Activated CD4-positive, CD25-positive, alpha-beta regulatory T cell (primary cell): ENCODE measurements at regions not wholly inside any gene's neighbourhood (a gene's known extent, or its start where the extent isn't known, plus 50 kb on each side); places are given as distances from the start of the nearest gene placed in this dataset.

Experiments
- DNase-seq, 4 experiments: peaks; one replicate each; lab custom pipeline; 2025; lab: John Stamatoyannopoulos, UW

DNA sequence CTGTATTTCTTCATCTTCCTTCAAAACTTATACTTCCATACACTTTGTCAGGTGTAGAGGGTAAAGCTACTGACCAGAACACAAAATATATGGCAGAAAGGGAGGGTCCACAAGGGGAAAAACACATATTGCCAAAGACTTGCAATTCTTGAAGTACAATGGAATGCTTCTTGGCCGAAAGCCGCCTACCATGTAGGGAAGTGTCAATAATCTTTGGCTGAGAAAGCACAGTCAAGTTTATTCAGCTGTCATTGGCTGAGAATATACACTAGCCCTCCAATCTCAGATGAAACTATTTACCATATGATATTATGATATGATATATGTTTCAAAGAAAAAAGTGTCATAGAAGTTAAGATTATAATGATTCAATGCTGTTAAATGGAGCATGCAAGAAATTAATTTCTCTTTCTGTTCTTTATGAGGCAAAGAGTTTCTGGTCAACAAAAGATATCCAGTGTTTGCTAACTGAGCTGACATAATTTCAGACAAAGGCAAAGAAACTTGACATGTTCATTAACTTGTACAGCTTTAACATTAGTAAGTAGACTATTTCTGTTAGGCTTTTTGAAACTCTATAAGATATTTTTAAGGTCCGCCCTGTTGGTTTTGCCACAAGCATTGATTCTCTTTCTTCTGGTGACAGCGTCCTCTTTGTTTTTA lies 89.0 kb upstream of the LPP start:
- no peak for DNase-seq

- DNase-seq = no peak
These were observed 87.8 kb upstream of the LPP start for GRCh38 chr3:188066141-188066540.

- no peak for DNase-seq
These were observed 86.0 kb upstream of the LPP start for GRCh38 chr3:188067932-188068331.

DNA sequence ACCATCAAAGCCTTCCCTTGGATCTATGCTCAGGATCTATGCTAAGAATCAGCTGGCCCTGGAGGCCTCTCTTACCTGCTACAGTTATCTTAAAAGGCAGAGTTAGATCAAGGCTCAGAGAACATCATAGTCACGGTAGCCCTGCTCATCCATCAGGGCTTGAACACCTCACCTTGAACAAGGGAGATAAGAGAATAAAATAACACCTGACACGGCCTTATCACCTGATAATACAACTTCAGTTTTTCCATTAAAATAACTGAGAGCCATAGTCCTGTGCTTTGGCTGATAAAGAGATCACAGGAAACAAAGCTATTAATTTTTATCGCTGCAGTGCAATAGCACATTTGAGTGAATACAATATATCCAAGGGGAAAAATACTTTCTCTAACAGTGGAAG lies 85.6 kb upstream of the LPP start:
- DNase-seq = no peak

- no peak for DNase-seq
These were observed 82.3 kb upstream of the LPP start for GRCh38 chr3:188071636-188072035.

DNA sequence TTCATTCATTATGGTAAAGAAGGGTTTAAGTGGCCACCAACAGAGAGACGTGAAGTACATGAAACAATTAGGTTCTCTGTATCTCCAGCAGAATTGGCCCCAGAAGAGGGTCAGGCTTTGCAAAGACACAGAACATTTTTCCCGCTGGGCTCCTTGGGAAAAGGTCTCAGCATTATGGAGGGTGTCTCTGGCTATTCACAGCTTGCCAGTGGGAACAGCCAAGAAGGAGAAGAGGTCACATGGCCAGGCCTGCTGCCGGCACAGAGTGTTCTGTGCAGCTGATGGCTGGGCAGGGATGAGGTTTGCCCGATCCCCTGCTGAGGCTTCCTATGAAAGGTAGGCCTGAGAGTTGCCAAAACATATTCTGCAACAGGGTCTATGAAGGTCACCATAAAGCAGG lies 77.8 kb upstream of the LPP start:
- DNase-seq = no peak

GRCh38 chr3:188077160-188077799 lies 76.7 kb upstream of the LPP start:
- DNase-seq = no peak

DNA sequence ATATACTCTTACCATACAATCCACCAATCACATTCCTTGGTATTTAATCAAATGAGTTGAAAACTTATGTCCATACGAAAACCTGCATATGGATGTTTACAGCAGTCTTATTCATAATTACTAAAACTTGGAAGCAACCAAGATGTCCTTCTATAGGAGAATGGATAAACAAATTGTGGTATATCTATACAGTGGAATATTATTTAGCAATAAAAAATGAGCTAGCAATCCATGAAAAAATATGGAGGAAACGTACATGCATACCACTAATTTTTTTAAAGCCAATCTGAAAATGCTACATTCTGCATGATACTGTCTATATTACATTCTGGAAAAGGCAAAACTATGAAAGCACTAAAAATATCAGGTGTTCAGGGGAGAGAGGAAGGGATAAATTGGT lies 73.9 kb upstream of the LPP start:
- DNase-seq = no peak

DNA sequence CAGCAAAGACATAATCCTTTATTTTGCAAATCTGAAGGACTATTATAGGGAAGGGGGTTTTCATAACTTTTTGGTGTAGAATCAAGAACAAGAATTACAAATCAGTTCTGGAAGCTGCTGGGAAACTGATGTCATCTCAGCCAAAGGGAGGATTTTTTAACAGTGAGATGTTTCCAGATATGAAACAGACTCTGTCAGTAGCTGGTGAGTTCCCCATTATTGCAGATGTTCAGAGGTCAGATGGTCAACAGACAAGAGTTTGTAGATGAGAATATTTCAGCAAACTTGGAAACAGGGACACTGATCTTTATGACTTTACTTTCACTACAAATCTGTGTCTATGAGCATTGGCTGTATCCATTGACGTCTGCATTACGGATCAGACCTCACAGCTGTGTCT lies 71.9 kb upstream of the LPP start:
- DNase-seq = no peak

GRCh38 chr3:188082450-188082849 lies 71.5 kb upstream of the LPP start:
- no peak for DNase-seq

DNA sequence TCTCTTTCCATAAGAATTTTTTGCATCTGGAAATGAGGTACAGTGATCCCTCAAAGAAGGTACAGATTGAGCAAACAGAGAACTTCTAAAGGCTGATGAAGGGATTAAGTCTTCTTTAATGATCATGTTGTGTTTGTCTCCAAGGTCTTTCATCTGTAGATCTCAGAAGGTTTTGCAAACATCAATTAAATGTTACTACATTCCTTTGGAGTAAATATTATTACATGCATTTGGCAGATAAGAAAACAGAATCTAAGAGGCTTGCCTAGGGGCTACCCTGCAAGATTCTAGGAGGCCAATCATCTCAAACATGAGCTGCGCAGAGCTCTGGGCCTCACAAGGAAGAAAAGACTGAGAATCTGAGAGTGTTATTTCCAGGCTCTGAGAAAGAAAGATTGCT lies 70.9 kb upstream of the LPP start:
- DNase-seq = no peak

- no peak for DNase-seq
These were observed 69.0 kb upstream of the LPP start for GRCh38 chr3:188084752-188085583.

DNA sequence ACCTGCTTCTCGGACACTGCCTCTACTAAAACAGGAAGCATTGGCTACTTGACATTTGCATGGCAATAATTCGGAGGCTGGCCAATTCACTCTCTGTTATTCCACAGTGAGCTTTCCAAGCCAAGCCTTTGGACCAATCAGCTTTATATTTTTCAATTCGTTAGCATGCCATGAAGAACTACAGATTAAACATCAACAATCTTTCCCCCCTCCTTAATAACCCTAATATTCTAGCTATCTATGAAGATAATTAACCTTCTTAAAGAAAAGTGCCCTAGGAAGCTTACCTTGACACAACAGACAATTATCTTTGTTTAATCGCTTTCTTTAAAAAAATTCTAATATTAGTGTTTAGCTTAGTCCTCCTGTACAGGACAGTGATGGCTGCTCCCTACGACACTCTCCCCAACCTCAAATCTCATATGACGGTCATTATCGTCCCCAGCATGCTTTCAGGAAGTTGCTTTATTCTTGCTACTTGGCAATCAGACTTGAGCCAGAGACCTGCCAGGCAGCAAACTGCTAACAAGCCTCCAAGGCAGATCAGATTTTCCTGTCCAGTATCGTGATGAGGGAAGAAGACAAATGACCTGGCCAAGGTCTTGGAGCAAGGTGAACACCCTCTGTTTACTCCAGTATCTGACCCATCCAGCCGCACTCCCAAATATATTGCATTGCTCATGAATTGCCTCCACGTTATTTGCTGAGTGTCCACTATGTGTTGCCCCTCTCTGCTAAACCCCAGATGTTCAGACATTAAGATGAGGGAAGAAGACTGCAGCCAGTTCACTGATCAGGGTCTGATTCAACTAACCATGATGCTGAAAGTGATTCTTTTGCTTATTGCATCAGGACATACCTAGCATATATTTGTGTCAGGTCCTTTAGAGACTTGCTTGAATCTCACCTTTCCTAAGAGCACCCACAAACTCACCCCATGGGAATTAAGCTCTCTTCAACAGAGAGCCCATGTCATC lies 68.1 kb upstream of the LPP start:
- no peak for DNase-seq

DNA sequence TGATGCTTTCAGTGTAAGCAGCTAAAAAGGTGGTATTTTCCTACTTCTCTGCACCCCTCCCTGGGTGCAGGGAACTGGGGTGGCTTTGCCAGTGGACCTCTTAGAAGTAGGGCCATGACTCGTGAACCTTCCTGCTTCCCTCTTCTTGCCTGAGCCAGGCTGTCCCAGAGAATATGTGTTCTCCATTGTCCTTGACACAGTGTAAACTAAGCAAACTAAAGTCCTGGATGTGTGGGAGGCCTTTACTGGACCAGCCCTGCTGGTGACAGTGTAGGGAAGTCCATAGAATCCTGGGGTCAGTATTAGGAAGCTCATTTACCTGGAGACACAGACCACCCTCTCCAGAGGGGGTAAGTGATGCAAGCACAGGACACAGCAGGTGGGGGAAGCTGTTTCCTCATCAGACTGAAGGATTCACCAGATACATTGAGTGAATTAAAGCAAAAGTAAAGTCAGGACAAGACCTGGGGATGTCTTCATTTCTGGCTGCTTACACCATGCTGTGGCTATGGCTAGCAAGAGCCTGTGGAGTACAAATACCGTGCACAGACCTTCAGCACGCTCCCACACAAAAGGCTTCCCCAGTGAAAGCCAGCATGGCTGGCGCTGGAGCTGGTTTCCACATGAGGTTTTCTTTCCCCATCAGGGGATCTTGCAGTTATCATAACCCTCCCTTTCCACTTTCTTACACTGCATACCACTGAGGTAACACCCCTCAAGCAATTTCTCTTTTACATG lies 64.8 kb upstream of the LPP start:
- DNase-seq = no peak

DNA sequence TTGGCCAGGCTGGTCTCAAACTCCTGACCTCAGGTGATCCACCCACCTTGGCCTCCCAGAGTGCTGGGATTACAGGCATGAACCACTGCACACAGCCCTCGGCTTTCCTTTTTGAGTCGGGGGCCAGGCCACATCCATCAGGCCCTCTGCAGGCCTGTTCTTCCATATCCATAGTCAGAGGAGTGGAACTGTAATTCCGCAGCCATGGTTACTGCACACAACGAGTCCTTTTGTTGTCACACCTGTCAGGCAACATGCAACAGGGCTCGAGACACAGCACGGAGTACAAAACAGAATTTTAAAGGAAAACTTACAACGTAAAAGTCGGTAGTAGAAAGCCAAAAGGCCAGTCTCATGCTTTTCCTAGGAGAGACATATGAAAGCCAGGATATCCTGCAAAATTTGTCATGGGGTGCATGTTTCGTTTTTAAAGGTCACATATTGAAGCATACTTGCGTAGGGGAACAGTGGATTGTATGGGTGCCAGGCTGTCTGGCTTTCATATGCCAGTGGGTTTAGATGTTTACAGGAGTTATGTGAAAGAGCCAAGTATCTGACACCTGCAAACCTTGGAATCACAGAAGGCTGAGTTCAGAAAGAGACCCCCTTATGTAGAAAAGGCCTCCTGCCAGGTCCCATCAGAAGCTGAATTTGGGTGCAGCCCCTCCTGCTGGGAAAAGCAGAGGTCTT lies 63.2 kb upstream of the LPP start:
- DNase-seq = no peak

GRCh38 chr3:188091746-188092145 lies 62.2 kb upstream of the LPP start:
- no peak for DNase-seq

DNA sequence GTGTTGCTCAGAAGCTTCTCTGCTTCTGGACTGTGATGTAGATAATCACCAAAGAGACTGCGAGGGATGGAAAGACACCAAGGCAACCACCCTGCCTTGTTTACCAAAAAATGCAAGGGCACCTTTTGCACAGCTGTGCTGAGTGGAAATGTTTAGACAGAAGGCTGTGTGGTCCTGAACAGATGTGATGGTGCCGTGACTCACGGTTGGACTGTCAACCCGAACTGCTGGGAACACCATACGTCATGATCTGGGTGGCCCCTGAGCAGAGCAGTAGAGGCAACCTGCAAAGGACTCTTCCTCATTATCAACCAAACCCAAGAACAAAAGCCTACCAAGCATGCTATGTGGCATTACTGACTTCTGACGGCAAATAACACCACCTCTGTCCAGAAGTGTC lies 61.3 kb upstream of the LPP start:
- DNase-seq = peak in 2 of 4 experiments; percentile 3 to 7

GRCh38 chr3:188095431-188095830 lies 58.5 kb upstream of the LPP start:
- DNase-seq = no peak

GRCh38 chr3:188097791-188098190 lies 56.2 kb upstream of the LPP start:
- no peak for DNase-seq

- DNase-seq = no peak
These were observed 54.0 kb upstream of the LPP start for GRCh38 chr3:188099907-188100306.
